ENCODE measurements at regions not wholly inside any gene's neighbourhood (a gene's known extent, or its start where the extent isn't known, plus 50 kb on each side); places are given as distances from the start of the nearest gene placed in this dataset.

GRCh38 chr4:4666693-4667621 is 125.1 kb upstream of the STX18 start:
- intact Hi-C loops (cut with DNase I; ENCODE audit: low total_unique reads), result no loop called here
- no peaks in the 10 kb centered on the region for H3K36me3 ChIP-seq
- peak in 1 of 2 donors; percentile 39 for DNase-seq
- H3K4me1 ChIP-seq, result no peaks in the 10 kb centered on the region
- no peak overlapping the region for H3K4me3 ChIP-seq
- H3K9me3 ChIP-seq, result no peaks in the 10 kb centered on the region
- peak overlapping the region in 1 of 2 donors; percentile 25 for H3K27ac ChIP-seq
- no peak for TF ChIP-seq POLR2A (IDR thresholded peaks at IDR 0.05)
- TF ChIP-seq, protein P1, sequence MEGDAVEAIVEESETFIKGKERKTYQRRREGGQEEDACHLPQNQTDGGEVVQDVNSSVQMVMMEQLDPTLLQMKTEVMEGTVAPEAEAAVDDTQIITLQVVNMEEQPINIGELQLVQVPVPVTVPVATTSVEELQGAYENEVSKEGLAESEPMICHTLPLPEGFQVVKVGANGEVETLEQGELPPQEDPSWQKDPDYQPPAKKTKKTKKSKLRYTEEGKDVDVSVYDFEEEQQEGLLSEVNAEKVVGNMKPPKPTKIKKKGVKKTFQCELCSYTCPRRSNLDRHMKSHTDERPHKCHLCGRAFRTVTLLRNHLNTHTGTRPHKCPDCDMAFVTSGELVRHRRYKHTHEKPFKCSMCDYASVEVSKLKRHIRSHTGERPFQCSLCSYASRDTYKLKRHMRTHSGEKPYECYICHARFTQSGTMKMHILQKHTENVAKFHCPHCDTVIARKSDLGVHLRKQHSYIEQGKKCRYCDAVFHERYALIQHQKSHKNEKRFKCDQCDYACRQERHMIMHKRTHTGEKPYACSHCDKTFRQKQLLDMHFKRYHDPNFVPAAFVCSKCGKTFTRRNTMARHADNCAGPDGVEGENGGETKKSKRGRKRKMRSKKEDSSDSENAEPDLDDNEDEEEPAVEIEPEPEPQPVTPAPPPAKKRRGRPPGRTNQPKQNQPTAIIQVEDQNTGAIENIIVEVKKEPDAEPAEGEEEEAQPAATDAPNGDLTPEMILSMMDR (IDR thresholded peaks at IDR 0.05), result no peak
- no peaks in the 10 kb centered on the region for H3K27me3 ChIP-seq

DNA sequence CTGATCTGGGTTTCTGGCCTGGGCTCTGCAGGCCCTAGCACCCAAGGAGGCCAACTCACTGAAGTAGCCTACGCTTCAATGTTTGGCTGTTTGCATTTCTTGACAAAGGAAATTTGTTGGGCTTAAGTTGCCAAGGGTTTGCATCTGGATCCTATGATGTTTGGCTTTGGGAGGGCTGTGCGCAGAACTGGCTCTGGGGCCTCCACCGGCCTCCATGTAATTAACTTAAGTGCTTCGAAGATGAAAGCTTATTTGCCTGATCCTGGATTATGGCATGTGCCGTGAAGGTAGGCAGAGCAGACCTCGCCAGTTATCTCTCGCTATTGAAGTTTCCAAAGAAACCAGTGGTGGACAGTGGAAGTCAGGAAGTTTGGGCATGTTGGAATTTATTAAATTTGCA is 124.3 kb upstream of the STX18 start:
- Histone ChIP-seq H3K27me3 (no peaks in the 10 kb centered on the region), H3K27ac (no peak overlapping the region), H3K4me3 (no peak overlapping the region), H3K9me3 (no peaks in the 10 kb centered on the region), H3K4me1 (no peaks in the 10 kb centered on the region), H3K36me3 (no peaks in the 10 kb centered on the region)
- no peak for DNase-seq
- TF ChIP-seq, protein P1 (IDR thresholded peaks at IDR 0.05), result no peak
- no peak for TF ChIP-seq POLR2A (IDR thresholded peaks at IDR 0.05)
- intact Hi-C loops (cut with DNase I; ENCODE audit: low total_unique reads), result no loop called here

DNA sequence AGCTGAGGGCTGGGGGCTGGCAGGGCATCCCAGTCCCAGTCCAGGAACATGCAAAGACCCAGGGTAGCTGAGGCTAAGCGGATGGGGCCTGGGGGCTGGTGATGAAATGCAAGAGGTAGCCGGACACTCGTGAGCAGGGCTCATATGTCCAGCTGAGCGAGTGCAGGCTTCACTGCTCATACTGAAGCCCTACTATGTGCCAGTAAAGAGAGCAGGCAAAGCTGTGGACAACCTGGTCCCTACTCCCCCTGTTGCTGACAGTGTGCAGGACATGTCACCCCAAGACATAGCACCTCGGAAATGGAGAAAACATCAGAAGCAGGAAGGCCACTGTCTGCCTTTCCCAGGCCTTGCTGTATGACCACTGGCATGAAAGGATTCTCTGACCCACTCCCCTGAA is 122.4 kb upstream of the STX18 start:
- Histone ChIP-seq H3K27ac (no peak overlapping the region), H3K4me3 (no peak overlapping the region), H3K36me3 (no peaks in the 10 kb centered on the region), H3K9me3 (no peaks in the 10 kb centered on the region), H3K27me3 (no peaks in the 10 kb centered on the region), H3K4me1 (no peaks in the 10 kb centered on the region)
- no peak for DNase-seq
- TF ChIP-seq POLR2A (IDR thresholded peaks at IDR 0.05), result no peak
- intact Hi-C loops (cut with DNase I; ENCODE audit: low total_unique reads), result no loop called here

- no peak overlapping the region for H3K27ac ChIP-seq
- no peaks in the 10 kb centered on the region for H3K4me1 ChIP-seq
- intact Hi-C loops (cut with DNase I; ENCODE audit: low total_unique reads), result no loop called here
- TF ChIP-seq, protein P1 (IDR thresholded peaks at IDR 0.05), result no peak
- TF ChIP-seq POLR2A (IDR thresholded peaks at IDR 0.05), result no peak
- no peaks in the 10 kb centered on the region for H3K27me3 ChIP-seq
- no peak for DNase-seq
- no peaks in the 10 kb centered on the region for H3K36me3 ChIP-seq
- H3K9me3 ChIP-seq, result no peaks in the 10 kb centered on the region
- H3K4me3 ChIP-seq, result no peak overlapping the region
Observed at GRCh38 chr4:4663028-4663427, 121.2 kb upstream of the STX18 start.

DNA sequence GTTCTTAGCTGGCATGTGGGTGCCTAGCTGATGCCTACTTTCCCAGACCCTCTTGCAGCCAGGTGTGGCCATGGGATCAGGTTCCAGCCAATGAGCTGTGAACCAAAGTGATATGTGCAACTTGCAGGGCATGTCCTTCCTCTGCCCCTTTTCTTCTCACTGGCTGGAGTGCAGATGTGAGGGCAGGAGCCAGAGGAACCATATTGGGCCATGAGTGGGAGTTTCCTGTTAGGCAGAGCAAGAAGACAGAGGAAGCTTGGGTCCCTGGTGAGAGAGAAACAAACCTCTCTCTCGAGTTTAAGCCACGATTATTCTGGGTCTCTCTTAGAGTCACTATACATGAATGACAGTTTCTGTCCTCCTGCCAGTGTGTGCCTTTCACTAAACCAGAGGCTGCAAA is 120.4 kb upstream of the STX18 start:
- no peak overlapping the region for H3K27ac ChIP-seq
- H3K9me3 ChIP-seq, result no peaks in the 10 kb centered on the region
- no peaks in the 10 kb centered on the region for H3K36me3 ChIP-seq
- no peak for DNase-seq
- H3K4me1 ChIP-seq, result no peaks in the 10 kb centered on the region
- intact Hi-C loops (cut with DNase I; ENCODE audit: low total_unique reads), result no loop called here
- TF ChIP-seq POLR2A (IDR thresholded peaks at IDR 0.05), result no peak
- TF ChIP-seq, protein P1 (IDR thresholded peaks at IDR 0.05), result no peak
- H3K4me3 ChIP-seq, result no peak overlapping the region
- H3K27me3 ChIP-seq, result no peaks in the 10 kb centered on the region
